NCI-H2227 (cell line): ENCODE measurements at regions not wholly inside any gene's neighbourhood (a gene's known extent, or its start where the extent isn't known, plus 50 kb on each side); places are given as distances from the start of the nearest gene placed in this dataset.
"Not testable (repeated sequence)": the region's sequence is repeated elsewhere in the genome, so short reads cannot be mapped to it uniquely, and the experiment has no call there.

Experiments
- DNase-seq: peaks from one replicate; lab custom pipeline; 2025; ENCODE audit not compliant: unreplicated experiment; lab: John Stamatoyannopoulos, UW

GRCh38 chr4:103499094-103499493, 220.7 kb downstream of the TACR3 start:
- DNase-seq = no peak

GRCh38 chr4:103498161-103499070, 221.4 kb downstream of the TACR3 start:
- DNase-seq = no peak

- no peak for DNase-seq
Measured at GRCh38 chr4:103497692-103498091, 222.1 kb downstream of the TACR3 start.

- DNase-seq = no peak
Measured at GRCh38 chr4:103496800-103497199, 223.0 kb downstream of the TACR3 start.

- no peak for DNase-seq
Measured at GRCh38 chr4:103493450-103494159, 226.2 kb downstream of the TACR3 start.

- DNase-seq = not testable (repeated sequence)
Measured at GRCh38 chr4:103485296-103485695, 234.5 kb downstream of the TACR3 start.

- no peak for DNase-seq
Measured at GRCh38 chr4:103484521-103484920, 235.3 kb downstream of the TACR3 start.

- no peak for DNase-seq
Measured at GRCh38 chr4:103482893-103483292, 236.9 kb downstream of the TACR3 start.

GRCh38 chr4:103482471-103482870, 237.3 kb downstream of the TACR3 start:
- DNase-seq = no peak

GRCh38 chr4:103478734-103479133, 241.1 kb downstream of the TACR3 start:
- no peak for DNase-seq

- DNase-seq = no peak
Measured at GRCh38 chr4:103478210-103478609, 241.6 kb downstream of the TACR3 start.

GRCh38 chr4:103457566-103457965, 259.4 kb upstream of the CENPE start:
- DNase-seq = no peak

- DNase-seq = no peak
Measured at GRCh38 chr4:103451341-103451740, 253.2 kb upstream of the CENPE start.

- no peak for DNase-seq
Measured at GRCh38 chr4:103450693-103451092, 252.6 kb upstream of the CENPE start.

GRCh38 chr4:103449296-103450023, 251.3 kb upstream of the CENPE start:
- DNase-seq = no peak

GRCh38 chr4:103445377-103445776, 247.2 kb upstream of the CENPE start:
- DNase-seq = no peak

- DNase-seq = peak; percentile 48
Measured at GRCh38 chr4:103443324-103443723, 245.2 kb upstream of the CENPE start.

- no peak for DNase-seq
Measured at GRCh38 chr4:103429283-103429682, 231.1 kb upstream of the CENPE start.

GRCh38 chr4:103425406-103425805, 227.3 kb upstream of the CENPE start:
- no peak for DNase-seq

- DNase-seq = no peak
Measured at GRCh38 chr4:103424853-103425252, 226.7 kb upstream of the CENPE start.

GRCh38 chr4:103423261-103423660, 225.1 kb upstream of the CENPE start:
- no peak for DNase-seq
